ENCODE measurements at regions not wholly inside any gene's neighbourhood (a gene's known extent, or its start where the extent isn't known, plus 50 kb on each side); places are given as distances from the start of the nearest gene placed in this dataset.

DNA sequence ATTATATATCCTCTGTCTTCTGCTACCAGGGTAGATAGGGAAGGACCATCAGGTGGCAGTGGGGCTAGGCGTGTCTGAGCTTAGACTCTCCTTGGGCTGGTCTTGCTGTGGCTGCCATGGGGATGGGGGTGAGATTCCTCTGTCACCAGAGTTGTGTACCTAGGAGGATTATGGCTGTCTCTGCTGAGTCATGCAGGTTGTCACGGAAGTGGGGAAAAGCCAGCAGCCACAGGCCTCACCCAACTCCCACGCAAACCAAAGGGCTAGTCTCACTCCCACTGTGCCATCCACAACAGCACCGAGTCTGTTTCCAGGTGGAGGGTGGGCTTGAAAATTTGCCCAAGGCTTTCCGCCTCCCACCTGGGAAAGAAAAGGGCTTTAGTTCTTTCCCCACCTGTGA is 476.1 kb downstream of the CYLC2 start:
- BruUV-seq (replicated peaks) = no TSS peak
- no peaks in the 10 kb centered on the region for H3K9me1 ChIP-seq (replicated peaks; ENCODE audit: control insufficient read depth, extremely low read depth, insufficient read depth, low read length)
- DNase-seq (ENCODE audit: low read depth, low spot score) = no peak
- TF ChIP-seq POLR2AphosphoS5 (IDR thresholded peaks at IDR 0.05; ENCODE audit: insufficient read depth, low read depth, low read length) (no peak), POLR2A (IDR thresholded peaks at IDR 0.05; ENCODE audit: low read depth, low read length) (no peak), GATA2 (IDR thresholded peaks at IDR 0.05; ENCODE audit: insufficient read depth, insufficient read length, low read depth, low read length) (no peak), MYC (IDR thresholded peaks at IDR 0.05; ENCODE audit: low read depth, low read length) (no peak), EZH2 (IDR thresholded peaks at IDR 0.05; ENCODE audit: borderline replicate concordance, low read depth, low read length, severe bottlenecking) (no peak), FOS (IDR thresholded peaks at IDR 0.05; ENCODE audit: borderline replicate concordance, insufficient read depth, low read length) (no peak), JUN (IDR thresholded peaks at IDR 0.05; ENCODE audit: borderline replicate concordance, insufficient read depth, insufficient read length, low read depth) (no peak)
- TF ChIP-seq, protein P1, sequence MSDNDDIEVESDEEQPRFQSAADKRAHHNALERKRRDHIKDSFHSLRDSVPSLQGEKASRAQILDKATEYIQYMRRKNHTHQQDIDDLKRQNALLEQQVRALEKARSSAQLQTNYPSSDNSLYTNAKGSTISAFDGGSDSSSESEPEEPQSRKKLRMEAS (IDR thresholded peaks at IDR 0.05; ENCODE audit: insufficient read depth, insufficient read length) = no peak
- TF ChIP-seq, protein P2, sequence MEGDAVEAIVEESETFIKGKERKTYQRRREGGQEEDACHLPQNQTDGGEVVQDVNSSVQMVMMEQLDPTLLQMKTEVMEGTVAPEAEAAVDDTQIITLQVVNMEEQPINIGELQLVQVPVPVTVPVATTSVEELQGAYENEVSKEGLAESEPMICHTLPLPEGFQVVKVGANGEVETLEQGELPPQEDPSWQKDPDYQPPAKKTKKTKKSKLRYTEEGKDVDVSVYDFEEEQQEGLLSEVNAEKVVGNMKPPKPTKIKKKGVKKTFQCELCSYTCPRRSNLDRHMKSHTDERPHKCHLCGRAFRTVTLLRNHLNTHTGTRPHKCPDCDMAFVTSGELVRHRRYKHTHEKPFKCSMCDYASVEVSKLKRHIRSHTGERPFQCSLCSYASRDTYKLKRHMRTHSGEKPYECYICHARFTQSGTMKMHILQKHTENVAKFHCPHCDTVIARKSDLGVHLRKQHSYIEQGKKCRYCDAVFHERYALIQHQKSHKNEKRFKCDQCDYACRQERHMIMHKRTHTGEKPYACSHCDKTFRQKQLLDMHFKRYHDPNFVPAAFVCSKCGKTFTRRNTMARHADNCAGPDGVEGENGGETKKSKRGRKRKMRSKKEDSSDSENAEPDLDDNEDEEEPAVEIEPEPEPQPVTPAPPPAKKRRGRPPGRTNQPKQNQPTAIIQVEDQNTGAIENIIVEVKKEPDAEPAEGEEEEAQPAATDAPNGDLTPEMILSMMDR (IDR thresholded peaks at IDR 0.05; ENCODE audit: extremely low read depth in 1 of 2, insufficient read depth in 1 of 2, low read depth in 1 of 2, low read length in 2 of 2) = no peak
- ChIA-PET CTCF (no interaction called here), POLR2A (no interaction called here)
- no peaks in the 10 kb centered on the region for H4K20me1 ChIP-seq (replicated peaks; ENCODE audit: control insufficient read depth, extremely low read depth, insufficient read depth, low read length)
- no peak for FAIRE-seq
- no peaks in the 10 kb centered on the region for H3K27me3 ChIP-seq (ENCODE audit: control insufficient read depth in 2 of 2, insufficient read depth in 2 of 2, low read length in 2 of 2)
- no peaks in the 10 kb centered on the region for H3K36me3 ChIP-seq (ENCODE audit: control insufficient read depth in 2 of 2, extremely low read depth in 1 of 2, insufficient read depth in 2 of 2, low read length in 2 of 2)
- no peak overlapping the region for H2AFZ ChIP-seq (ENCODE audit: low read depth, low read length)
- H3K4me2 ChIP-seq (ENCODE audit: insufficient read depth, low read length) = no peak overlapping the region
- intact Hi-C loops (cut with micrococcal nuclease) (no loop called here), dilution Hi-C loops (cut with MboI; ENCODE audit: extremely low pct_ligation_motif_present, low sequenced_read_pairs) (no loop called here)
- H3K4me3 ChIP-seq (replicated peaks in 1 of 3; ENCODE audit: insufficient read depth in 1 of 3, low read depth in 1 of 3, low read length in 3 of 3) = no peak overlapping the region
- H3K9ac ChIP-seq (replicated peaks; ENCODE audit: extremely low read depth, insufficient read depth, low read length) = no peak overlapping the region
- no peak overlapping the region for H3K27ac ChIP-seq (ENCODE audit: insufficient read depth, low read depth, low read length)
- H3K79me2 ChIP-seq (ENCODE audit: control insufficient read depth, insufficient read depth, low read length) = no peaks in the 10 kb centered on the region
- H3K9me3 ChIP-seq (replicated peaks; ENCODE audit: control insufficient read depth, insufficient read depth, low read length) = peaks cover 6% of the 10 kb centered on the region
- H3K4me1 ChIP-seq (ENCODE audit: control insufficient read depth, extremely low read depth, insufficient read depth, low read length) = no peaks in the 10 kb centered on the region
